ENCODE measurements at regions not wholly inside any gene's neighbourhood (a gene's known extent, or its start where the extent isn't known, plus 50 kb on each side); places are given as distances from the start of the nearest gene placed in this dataset.

DNA sequence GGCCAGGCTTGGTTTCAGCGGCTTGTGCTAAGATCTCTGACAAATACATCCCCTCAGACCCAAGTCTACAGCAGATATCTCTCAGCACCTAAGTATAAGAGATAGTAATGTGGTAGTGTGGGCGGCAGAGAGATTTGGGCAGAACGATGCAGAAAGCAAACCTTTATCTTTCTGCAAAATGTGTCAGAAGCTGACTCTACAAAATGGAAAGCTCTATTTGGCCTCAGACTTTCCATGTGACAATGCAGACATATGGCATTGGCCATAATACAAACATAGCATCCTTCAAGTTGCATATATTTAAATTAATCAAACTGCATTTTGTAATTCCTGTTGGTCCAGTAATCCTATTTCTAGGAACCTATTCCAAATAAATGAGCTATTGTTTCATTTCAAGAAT lies 102.5 kb upstream of the RAI14 start:
- TF ChIP-seq, protein P1, sequence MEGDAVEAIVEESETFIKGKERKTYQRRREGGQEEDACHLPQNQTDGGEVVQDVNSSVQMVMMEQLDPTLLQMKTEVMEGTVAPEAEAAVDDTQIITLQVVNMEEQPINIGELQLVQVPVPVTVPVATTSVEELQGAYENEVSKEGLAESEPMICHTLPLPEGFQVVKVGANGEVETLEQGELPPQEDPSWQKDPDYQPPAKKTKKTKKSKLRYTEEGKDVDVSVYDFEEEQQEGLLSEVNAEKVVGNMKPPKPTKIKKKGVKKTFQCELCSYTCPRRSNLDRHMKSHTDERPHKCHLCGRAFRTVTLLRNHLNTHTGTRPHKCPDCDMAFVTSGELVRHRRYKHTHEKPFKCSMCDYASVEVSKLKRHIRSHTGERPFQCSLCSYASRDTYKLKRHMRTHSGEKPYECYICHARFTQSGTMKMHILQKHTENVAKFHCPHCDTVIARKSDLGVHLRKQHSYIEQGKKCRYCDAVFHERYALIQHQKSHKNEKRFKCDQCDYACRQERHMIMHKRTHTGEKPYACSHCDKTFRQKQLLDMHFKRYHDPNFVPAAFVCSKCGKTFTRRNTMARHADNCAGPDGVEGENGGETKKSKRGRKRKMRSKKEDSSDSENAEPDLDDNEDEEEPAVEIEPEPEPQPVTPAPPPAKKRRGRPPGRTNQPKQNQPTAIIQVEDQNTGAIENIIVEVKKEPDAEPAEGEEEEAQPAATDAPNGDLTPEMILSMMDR (conservative IDR thresholded peaks at IDR 0.05 in 1 of 2, IDR thresholded peaks at IDR 0.05 in 1 of 2; ENCODE audit: extremely low read depth in 1 of 2, insufficient read depth in 1 of 2, low read depth in 1 of 2, low read length in 2 of 2): no peak
- no peak for TF ChIP-seq EZH2 (IDR thresholded peaks at IDR 0.05; ENCODE audit: borderline replicate concordance, low read length)
